Tibial nerve (tissue), 3 donors: ENCODE measurements at regions not wholly inside any gene's neighbourhood (a gene's known extent, or its start where the extent isn't known, plus 50 kb on each side); places are given as distances from the start of the nearest gene placed in this dataset.

Experiments
- POLR2A ChIP-seq, 2 donors: fragments of 450-650 bp; IDR thresholded peaks; one replicate each; pipeline ENCODE4 v1.6.1; 2017; ENCODE audit warnings: antibody characterized with exemption in 2 of 2, mild to moderate bottlenecking in 2 of 2, moderate library complexity in 2 of 2
- TF ChIP-seq, protein P1 (sequence below), 5 experiments: fragments of 200-600 bp in 3 of 5; fragments of 450-650 bp in 2 of 5; sonication (generic) in 3 of 5; IDR thresholded peaks; one replicate each; pipeline ENCODE4 v1.5.1; 2016 to 2019; ENCODE audit warnings: antibody characterized with exemption in 5 of 5, mild to moderate bottlenecking in 3 of 5, moderate library complexity in 2 of 5

DNA sequence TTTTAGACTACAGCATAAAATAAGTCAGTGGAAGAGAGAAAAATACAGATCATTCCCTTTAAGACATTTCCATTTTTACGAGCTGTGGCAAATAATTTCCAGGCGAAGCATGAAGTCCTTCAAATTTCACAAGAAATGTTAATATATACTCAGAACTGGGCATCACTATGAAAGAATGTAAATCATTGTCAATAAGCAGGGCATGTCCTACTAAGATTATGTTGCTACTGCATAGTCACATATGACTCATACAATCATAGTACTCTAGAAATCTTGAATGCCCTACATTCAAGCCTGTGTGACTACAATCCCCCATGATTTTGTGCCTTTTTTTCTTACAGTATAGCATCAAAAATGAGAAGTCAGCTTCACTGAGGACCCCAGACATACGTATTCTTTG lies 485.2 kb upstream of the FTMT start:
- TF ChIP-seq, protein P1, sequence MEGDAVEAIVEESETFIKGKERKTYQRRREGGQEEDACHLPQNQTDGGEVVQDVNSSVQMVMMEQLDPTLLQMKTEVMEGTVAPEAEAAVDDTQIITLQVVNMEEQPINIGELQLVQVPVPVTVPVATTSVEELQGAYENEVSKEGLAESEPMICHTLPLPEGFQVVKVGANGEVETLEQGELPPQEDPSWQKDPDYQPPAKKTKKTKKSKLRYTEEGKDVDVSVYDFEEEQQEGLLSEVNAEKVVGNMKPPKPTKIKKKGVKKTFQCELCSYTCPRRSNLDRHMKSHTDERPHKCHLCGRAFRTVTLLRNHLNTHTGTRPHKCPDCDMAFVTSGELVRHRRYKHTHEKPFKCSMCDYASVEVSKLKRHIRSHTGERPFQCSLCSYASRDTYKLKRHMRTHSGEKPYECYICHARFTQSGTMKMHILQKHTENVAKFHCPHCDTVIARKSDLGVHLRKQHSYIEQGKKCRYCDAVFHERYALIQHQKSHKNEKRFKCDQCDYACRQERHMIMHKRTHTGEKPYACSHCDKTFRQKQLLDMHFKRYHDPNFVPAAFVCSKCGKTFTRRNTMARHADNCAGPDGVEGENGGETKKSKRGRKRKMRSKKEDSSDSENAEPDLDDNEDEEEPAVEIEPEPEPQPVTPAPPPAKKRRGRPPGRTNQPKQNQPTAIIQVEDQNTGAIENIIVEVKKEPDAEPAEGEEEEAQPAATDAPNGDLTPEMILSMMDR (IDR thresholded peaks at IDR 0.05), result no peak
- no peak for TF ChIP-seq POLR2A (IDR thresholded peaks at IDR 0.05)
